CD4-positive, alpha-beta memory T cell (primary cell): ENCODE measurements at regions not wholly inside any gene's neighbourhood (a gene's known extent, or its start where the extent isn't known, plus 50 kb on each side); places are given as distances from the start of the nearest gene placed in this dataset.
A peak's percentile ranks its signal among the peaks of the same experiment; 100 is the strongest.

ENCODE experiments used
- CTCF ChIA-PET: fragments of 350-600 bp; sonication (Branson Sonifier 250); formaldehyde crosslinking; loops from one replicate; lab custom pipeline; 2021; ENCODE audit warnings: inconsistent platforms; ENCODE audit not compliant: partially characterized antibody; lab: Charles Lee
- POLR2A ChIA-PET: fragments of 350-600 bp; sonication (Branson Sonifier 250); formaldehyde crosslinking; loops from one replicate; lab custom pipeline; 2021; ENCODE audit not compliant: partially characterized antibody; lab: Charles Lee
- DNase-seq, 5 donors: peaks; one replicate each; pipeline versions ENCODE4 v3.0.0 to v3.0.0-alpha.2; 2020 to 2022; ENCODE audit warnings: mixed read lengths in 1 of 5
- H3K27ac ChIP-seq: one replicate; pipeline ENCODE4 v1.7.0; 2013; ENCODE audit warnings: low read depth, low read length
- H3K27me3 ChIP-seq: 2 replicates; pipeline ENCODE4 v1.7.0; 2013; ENCODE audit warnings: mild to moderate bottlenecking, low read length, moderate library complexity; ENCODE audit not compliant: insufficient read depth
- H3K36me3 ChIP-seq: 2 replicates; pipeline ENCODE4 v1.7.0; 2013; ENCODE audit warnings: mild to moderate bottlenecking, low read length, moderate library complexity; ENCODE audit not compliant: insufficient read depth
- H3K4me1 ChIP-seq: 2 replicates; pipeline ENCODE4 v1.7.0; 2013; ENCODE audit warnings: mild to moderate bottlenecking, low read length, moderate library complexity; ENCODE audit not compliant: insufficient read depth
- H3K4me3 ChIP-seq, 2 donors: one replicate each; pipeline ENCODE4 v1.7.0; 2013; ENCODE audit warnings: low read length in 2 of 2, mild to moderate bottlenecking in 1 of 2
- H3K9me3 ChIP-seq, 2 donors: one replicate each; pipeline ENCODE4 v1.7.0; 2013; ENCODE audit warnings: low read length in 2 of 2, control low read depth in 1 of 2; ENCODE audit not compliant: control insufficient read depth in 1 of 2
- H3K27ac Mint-ChIP-seq, 7 donors: one replicate each; pipeline ENCODE4 v1.8.0; 2020 to 2021; ENCODE audit warnings: mixed read lengths in 7 of 7, mild to moderate bottlenecking in 6 of 7, inconsistent platforms in 3 of 7, moderate library complexity in 3 of 7
- H3K27me3 Mint-ChIP-seq, 2 donors: one replicate each; pipeline ENCODE4 v1.8.0; 2020 to 2021; ENCODE audit warnings: mixed read lengths in 2 of 2
- H3K36me3 Mint-ChIP-seq, 2 donors: one replicate each; pipeline ENCODE4 v1.8.0; 2020 to 2021; ENCODE audit warnings: mixed read lengths in 2 of 2, inconsistent platforms in 1 of 2, mild to moderate bottlenecking in 1 of 2
- H3K4me1 Mint-ChIP-seq, 4 donors: one replicate each; pipeline ENCODE4 v1.8.0; 2020 to 2021; ENCODE audit warnings: mixed read lengths in 4 of 4, mild to moderate bottlenecking in 1 of 4
- H3K4me3 Mint-ChIP-seq, 8 donors: one replicate each; pipeline ENCODE4 v1.8.0; 2020 to 2021; ENCODE audit warnings: mixed read lengths in 8 of 8, mild to moderate bottlenecking in 7 of 8, moderate library complexity in 6 of 8, inconsistent platforms in 3 of 8
- H3K9me3 Mint-ChIP-seq, 8 donors: one replicate each; pipeline ENCODE4 v1.8.0; 2020 to 2021; ENCODE audit warnings: mixed read lengths in 8 of 8, mild to moderate bottlenecking in 5 of 8, inconsistent platforms in 3 of 8, moderate library complexity in 1 of 8
- intact Hi-C: fragments of 100-400 bp; cut with micrococcal nuclease; formaldehyde crosslinking; loops from one replicate; pipeline ENCODE4 v1.15.1; 2023

DNA sequence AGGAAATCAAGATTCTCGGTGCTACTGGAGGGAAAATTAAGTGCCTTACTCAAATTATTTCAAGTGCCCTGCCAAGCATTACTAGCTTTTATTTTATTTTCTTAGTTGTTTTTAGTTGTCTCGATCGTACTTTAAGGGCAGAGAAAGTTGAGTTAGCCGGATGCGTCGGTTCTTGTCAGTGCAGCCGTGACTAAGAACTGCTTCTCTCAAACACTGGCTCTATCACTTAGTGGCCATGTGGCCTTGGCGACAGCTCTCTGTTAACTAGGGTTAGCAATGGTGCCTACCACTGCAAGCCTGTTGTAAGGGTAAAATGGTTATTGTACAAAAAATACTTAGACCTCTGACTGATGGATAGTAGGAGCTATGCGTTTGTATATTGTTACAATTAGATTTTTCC lies 227.8 kb downstream of the KATNAL1 start:
- DNase-seq = no peak
- POLR2A ChIA-PET = no interaction called here
- Histone ChIP-seq H3K4me1 (no peaks in the 10 kb centered on the region), H3K4me3 (no peak overlapping the region), H3K36me3 (no peaks in the 10 kb centered on the region), H3K27me3 (no peaks in the 10 kb centered on the region), H3K27ac (no peak overlapping the region), H3K9me3 (no peaks in the 10 kb centered on the region)
- Mint-ChIP-seq H3K36me3 (no peaks in the 10 kb centered on the region), H3K9me3 (no peaks in the 10 kb centered on the region), H3K27me3 (peaks cover 3 to 4% of the 10 kb centered on the region in 2 donors), H3K4me1 (no peaks in the 10 kb centered on the region), H3K4me3 (no peak overlapping the region), H3K27ac (no peak overlapping the region)
- CTCF ChIA-PET = interaction anchor here (1.5 kb wide), 1 partner anchor 35 kb away, joined by 5 read pairs; no protein-coding TSS in a partner anchor
- intact Hi-C loops = no loop called here

DNA sequence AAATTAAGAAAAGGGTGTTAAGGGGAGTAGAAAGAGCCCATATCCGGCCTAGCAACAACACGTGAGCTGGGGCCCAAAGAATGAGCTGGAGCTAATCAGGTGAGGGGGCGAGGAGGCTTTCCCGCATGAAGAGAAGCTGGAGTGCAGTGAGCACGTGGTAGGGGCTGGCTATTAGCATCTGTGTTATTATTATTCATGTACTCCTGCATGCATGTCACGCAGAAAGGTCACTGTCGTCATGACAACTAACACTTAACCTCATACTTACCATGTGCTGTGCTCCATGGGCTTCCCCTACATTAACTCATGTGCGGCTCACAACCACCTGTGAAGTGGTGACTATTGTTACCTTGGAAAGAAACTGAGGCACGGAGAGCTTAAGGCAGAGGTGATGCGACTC lies 227.6 kb upstream of the UBL3 start:
- H3K27ac Mint-ChIP-seq = no peak overlapping the region
- Histone ChIP-seq H3K36me3 (no peaks in the 10 kb centered on the region), H3K4me1 (no peaks in the 10 kb centered on the region), H3K9me3 (no peaks in the 10 kb centered on the region), H3K27ac (no peak overlapping the region), H3K27me3 (no peaks in the 10 kb centered on the region), H3K4me3 (no peak overlapping the region)
- H3K4me1 Mint-ChIP-seq = no peaks in the 10 kb centered on the region
- H3K36me3 Mint-ChIP-seq = no peaks in the 10 kb centered on the region
- POLR2A ChIA-PET = no interaction called here
- DNase-seq = no peak
- no peak overlapping the region for H3K4me3 Mint-ChIP-seq
- intact Hi-C loops = no loop called here
- no peaks in the 10 kb centered on the region for H3K9me3 Mint-ChIP-seq
- CTCF ChIA-PET = interaction anchor here (1.4 to 1.5 kb wide), 2 partner anchors 34 to 37 kb away, joined by 5 read pairs; no protein-coding TSS in a partner anchor
- H3K27me3 Mint-ChIP-seq = peaks cover 0 to 4% of the 10 kb centered on the region in 2 donors

- CTCF ChIA-PET = interaction anchor here (1.4 kb wide), 1 partner anchor 35 kb away, joined by 5 read pairs; no protein-coding TSS in a partner anchor
- no peaks in the 10 kb centered on the region for H3K9me3 Mint-ChIP-seq
- no peak overlapping the region for H3K27ac ChIP-seq
- no peak for DNase-seq
- H3K4me3 Mint-ChIP-seq = no peak overlapping the region
- no peaks in the 10 kb centered on the region for H3K4me1 ChIP-seq
- no peak overlapping the region for H3K4me3 ChIP-seq
- H3K27me3 ChIP-seq = no peaks in the 10 kb centered on the region
- no peaks in the 10 kb centered on the region for H3K36me3 Mint-ChIP-seq
- H3K27ac Mint-ChIP-seq = no peak overlapping the region
- no peaks in the 10 kb centered on the region for H3K4me1 Mint-ChIP-seq
- H3K36me3 ChIP-seq = no peaks in the 10 kb centered on the region
- no peaks in the 10 kb centered on the region for H3K9me3 ChIP-seq
- intact Hi-C loops = no loop called here
- peaks cover 0 to under 1% of the 10 kb centered on the region in 2 donors for H3K27me3 Mint-ChIP-seq
- POLR2A ChIA-PET = no interaction called here
Measured at GRCh38 chr13:30077240-30077735, 226.9 kb upstream of the UBL3 start.

- ChIA-PET POLR2A (no interaction called here), CTCF (no interaction called here)
- H3K4me3 ChIP-seq = no peak overlapping the region
- no peak for DNase-seq
- no peaks in the 10 kb centered on the region for H3K36me3 ChIP-seq
- no peaks in the 10 kb centered on the region for H3K9me3 ChIP-seq
- Mint-ChIP-seq H3K4me1 (peaks cover 0 to 1% (median 0%) of the 10 kb centered on the region in 4 donors), H3K27ac (no peak overlapping the region), H3K9me3 (no peaks in the 10 kb centered on the region), H3K4me3 (no peak overlapping the region), H3K36me3 (no peaks in the 10 kb centered on the region), H3K27me3 (no peaks in the 10 kb centered on the region)
- no peak overlapping the region for H3K27ac ChIP-seq
- intact Hi-C loops = no loop called here
- H3K27me3 ChIP-seq = no peaks in the 10 kb centered on the region
- no peaks in the 10 kb centered on the region for H3K4me1 ChIP-seq
Measured at GRCh38 chr13:30074955-30075614, 224.7 kb upstream of the UBL3 start.

GRCh38 chr13:30074431-30074830 lies 224.0 kb upstream of the UBL3 start:
- Mint-ChIP-seq H3K4me3 (no peak overlapping the region), H3K27ac (no peak overlapping the region), H3K4me1 (peaks cover 0 to 1% (median 0%) of the 10 kb centered on the region in 4 donors), H3K36me3 (no peaks in the 10 kb centered on the region), H3K27me3 (no peaks in the 10 kb centered on the region), H3K9me3 (no peaks in the 10 kb centered on the region)
- intact Hi-C loops = no loop called here
- no peaks in the 10 kb centered on the region for H3K27me3 ChIP-seq
- ChIA-PET POLR2A (no interaction called here), CTCF (no interaction called here)
- H3K36me3 ChIP-seq = no peaks in the 10 kb centered on the region
- DNase-seq = no peak
- no peaks in the 10 kb centered on the region for H3K4me1 ChIP-seq
- no peak overlapping the region for H3K27ac ChIP-seq
- no peaks in the 10 kb centered on the region for H3K9me3 ChIP-seq
- no peak overlapping the region for H3K4me3 ChIP-seq

GRCh38 chr13:30072818-30073186 lies 222.4 kb upstream of the UBL3 start:
- Histone ChIP-seq H3K9me3 (no peaks in the 10 kb centered on the region), H3K4me1 (no peaks in the 10 kb centered on the region), H3K27me3 (no peaks in the 10 kb centered on the region), H3K27ac (no peak overlapping the region), H3K4me3 (no peak overlapping the region), H3K36me3 (no peaks in the 10 kb centered on the region)
- H3K27me3 Mint-ChIP-seq = no peaks in the 10 kb centered on the region
- intact Hi-C loops = no loop called here
- ChIA-PET POLR2A (no interaction called here), CTCF (no interaction called here)
- H3K36me3 Mint-ChIP-seq = no peaks in the 10 kb centered on the region
- H3K4me1 Mint-ChIP-seq = peaks cover 0 to 1% (median 0%) of the 10 kb centered on the region in 4 donors
- DNase-seq = no peak
- no peaks in the 10 kb centered on the region for H3K9me3 Mint-ChIP-seq
- no peak overlapping the region for H3K4me3 Mint-ChIP-seq
- H3K27ac Mint-ChIP-seq = no peak overlapping the region

DNA sequence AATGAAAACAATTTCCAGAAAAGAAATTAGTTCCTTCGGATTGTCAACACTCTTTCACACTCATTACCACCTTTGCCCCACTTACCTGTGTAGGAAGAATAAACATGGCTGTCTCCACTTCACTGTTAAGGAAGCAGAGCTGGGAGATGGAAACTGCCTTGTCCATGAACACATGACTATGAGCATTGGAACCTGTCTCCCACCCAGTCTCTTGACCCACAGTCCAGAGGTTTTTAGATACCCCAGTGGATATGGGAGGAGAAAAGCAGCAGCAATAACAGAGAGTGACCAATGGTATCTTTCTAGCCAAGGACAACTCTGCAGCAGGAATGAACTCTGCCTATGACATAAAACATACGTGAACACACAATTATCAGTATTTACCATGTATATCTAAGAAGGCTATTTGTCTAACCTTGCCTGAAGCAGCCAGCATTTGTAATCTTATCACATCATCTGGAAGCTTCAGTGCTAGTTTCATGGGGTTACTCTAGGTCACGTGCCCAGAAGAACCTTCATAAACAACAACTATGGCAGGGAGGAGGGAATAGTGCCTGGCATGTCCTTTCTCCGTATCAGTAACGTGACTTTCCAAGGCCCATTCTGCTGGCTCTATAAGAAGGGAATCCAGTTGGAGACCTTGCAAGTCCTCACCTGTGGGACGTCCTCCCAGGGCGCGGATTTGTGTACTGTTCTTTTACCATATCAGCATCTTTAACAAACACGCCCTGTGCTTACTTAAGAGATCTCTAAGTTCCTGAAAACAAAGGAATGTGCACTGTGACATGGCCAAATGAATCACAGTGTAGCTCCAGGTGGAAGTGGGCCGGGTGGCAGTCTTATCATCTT lies 221.8 kb upstream of the UBL3 start:
- no peaks in the 10 kb centered on the region for H3K27me3 ChIP-seq
- H3K36me3 ChIP-seq = no peaks in the 10 kb centered on the region
- no peaks in the 10 kb centered on the region for H3K4me1 ChIP-seq
- Mint-ChIP-seq H3K4me3 (no peak overlapping the region), H3K36me3 (no peaks in the 10 kb centered on the region), H3K27me3 (no peaks in the 10 kb centered on the region), H3K9me3 (no peaks in the 10 kb centered on the region), H3K27ac (peak overlapping the region in 1 of 7 donors; percentile 5), H3K4me1 (peaks cover 0 to 1% (median 0%) of the 10 kb centered on the region in 4 donors)
- no peak for DNase-seq
- intact Hi-C loops = no loop called here
- H3K27ac ChIP-seq = no peak overlapping the region
- no peak overlapping the region for H3K4me3 ChIP-seq
- no peaks in the 10 kb centered on the region for H3K9me3 ChIP-seq
- POLR2A ChIA-PET = no interaction called here
- CTCF ChIA-PET = no interaction called here
